Activated naive CD8-positive, alpha-beta T cell (primary cell): ENCODE measurements at regions not wholly inside any gene's neighbourhood (a gene's known extent, or its start where the extent isn't known, plus 50 kb on each side); places are given as distances from the start of the nearest gene placed in this dataset.

Source experiments
- H3K27ac Mint-ChIP-seq: one replicate; pipeline ENCODE4 v1.8.0; 2021; ENCODE audit warnings: mixed read lengths
- H3K27me3 Mint-ChIP-seq: one replicate; pipeline ENCODE4 v1.8.0; 2021; ENCODE audit warnings: mixed read lengths
- H3K36me3 Mint-ChIP-seq: one replicate; pipeline ENCODE4 v1.8.0; 2021; ENCODE audit warnings: mixed read lengths
- H3K4me1 Mint-ChIP-seq: one replicate; pipeline ENCODE4 v1.8.0; 2021; ENCODE audit warnings: low read depth, mixed read lengths
- H3K4me3 Mint-ChIP-seq: one replicate; pipeline ENCODE4 v1.8.0; 2021; ENCODE audit warnings: mild to moderate bottlenecking, mixed read lengths
- H3K9me3 Mint-ChIP-seq: one replicate; pipeline ENCODE4 v1.8.0; 2021; ENCODE audit warnings: low read depth, mixed read lengths

GRCh38 chr15:38885001-38885400 lies 320.4 kb upstream of the RASGRP1 start:
- Mint-ChIP-seq H3K27me3 (no peaks in the 10 kb centered on the region), H3K9me3 (no peaks in the 10 kb centered on the region), H3K4me1 (peaks cover 3% of the 10 kb centered on the region), H3K36me3 (no peaks in the 10 kb centered on the region), H3K27ac (no peak overlapping the region), H3K4me3 (no peak overlapping the region)

GRCh38 chr15:38885471-38885952 lies 320.9 kb upstream of the RASGRP1 start:
- H3K9me3 Mint-ChIP-seq, result no peaks in the 10 kb centered on the region
- no peaks in the 10 kb centered on the region for H3K36me3 Mint-ChIP-seq
- no peak overlapping the region for H3K27ac Mint-ChIP-seq
- H3K4me3 Mint-ChIP-seq, result no peak overlapping the region
- peaks cover 3% of the 10 kb centered on the region for H3K4me1 Mint-ChIP-seq
- H3K27me3 Mint-ChIP-seq, result no peaks in the 10 kb centered on the region

GRCh38 chr15:38886315-38887163 lies 321.9 kb upstream of the RASGRP1 start:
- H3K27me3 Mint-ChIP-seq, result peaks cover 3% of the 10 kb centered on the region
- H3K27ac Mint-ChIP-seq, result no peak overlapping the region
- no peaks in the 10 kb centered on the region for H3K36me3 Mint-ChIP-seq
- H3K4me1 Mint-ChIP-seq, result peaks cover 3% of the 10 kb centered on the region
- no peak overlapping the region for H3K4me3 Mint-ChIP-seq
- no peaks in the 10 kb centered on the region for H3K9me3 Mint-ChIP-seq

- H3K27me3 Mint-ChIP-seq, result peaks cover 12% of the 10 kb centered on the region
- H3K27ac Mint-ChIP-seq, result no peak overlapping the region
Observed at GRCh38 chr15:38888701-38889221, 324.1 kb upstream of the RASGRP1 start.

GRCh38 chr15:38890194-38890593 lies 325.6 kb upstream of the RASGRP1 start:
- H3K27me3 Mint-ChIP-seq, result peaks cover 14% of the 10 kb centered on the region
- no peak overlapping the region for H3K4me3 Mint-ChIP-seq
- H3K4me1 Mint-ChIP-seq, result no peaks in the 10 kb centered on the region
- H3K36me3 Mint-ChIP-seq, result peaks cover 6% of the 10 kb centered on the region
- peaks cover 4% of the 10 kb centered on the region for H3K9me3 Mint-ChIP-seq
- H3K27ac Mint-ChIP-seq, result no peak overlapping the region

More at GRCh38 chr15:38888701-38889221, 324.1 kb upstream of the RASGRP1 start:
- Mint-ChIP-seq H3K4me1 (peaks cover 3% of the 10 kb centered on the region), H3K9me3 (peaks cover 4% of the 10 kb centered on the region), H3K4me3 (no peak overlapping the region), H3K36me3 (peaks cover 6% of the 10 kb centered on the region)

- Mint-ChIP-seq H3K4me3 (no peak overlapping the region), H3K36me3 (peaks cover 6% of the 10 kb centered on the region), H3K27ac (no peak overlapping the region), H3K9me3 (peaks cover 4% of the 10 kb centered on the region), H3K27me3 (peaks cover 15% of the 10 kb centered on the region), H3K4me1 (no peaks in the 10 kb centered on the region)
Observed at GRCh38 chr15:38893925-38894242, 329.3 kb upstream of the RASGRP1 start.

GRCh38 chr15:38894243-38894948 lies 329.8 kb upstream of the RASGRP1 start:
- Mint-ChIP-seq H3K4me1 (no peaks in the 10 kb centered on the region), H3K4me3 (no peak overlapping the region), H3K9me3 (peaks cover 4% of the 10 kb centered on the region), H3K27ac (no peak overlapping the region), H3K36me3 (peaks cover 6% of the 10 kb centered on the region), H3K27me3 (peaks cover 15% of the 10 kb centered on the region)

- no peaks in the 10 kb centered on the region for H3K4me1 Mint-ChIP-seq
- H3K36me3 Mint-ChIP-seq, result peaks cover 6% of the 10 kb centered on the region
- no peak overlapping the region for H3K27ac Mint-ChIP-seq
- peaks cover 17% of the 10 kb centered on the region for H3K27me3 Mint-ChIP-seq
- H3K9me3 Mint-ChIP-seq, result peaks cover 4% of the 10 kb centered on the region
- no peak overlapping the region for H3K4me3 Mint-ChIP-seq
Observed at GRCh38 chr15:38895326-38896255, 331.0 kb upstream of the RASGRP1 start.

GRCh38 chr15:38896647-38897046 lies 332.0 kb upstream of the RASGRP1 start:
- H3K36me3 Mint-ChIP-seq, result peaks cover 6% of the 10 kb centered on the region
- H3K9me3 Mint-ChIP-seq, result peaks cover 4% of the 10 kb centered on the region
- H3K27ac Mint-ChIP-seq, result no peak overlapping the region
- H3K4me3 Mint-ChIP-seq, result no peak overlapping the region
- H3K27me3 Mint-ChIP-seq, result peaks cover 14% of the 10 kb centered on the region
- H3K4me1 Mint-ChIP-seq, result no peaks in the 10 kb centered on the region

- no peaks in the 10 kb centered on the region for H3K9me3 Mint-ChIP-seq
- H3K27ac Mint-ChIP-seq, result no peak overlapping the region
- H3K4me3 Mint-ChIP-seq, result no peak overlapping the region
- no peaks in the 10 kb centered on the region for H3K4me1 Mint-ChIP-seq
- H3K36me3 Mint-ChIP-seq, result no peaks in the 10 kb centered on the region
- H3K27me3 Mint-ChIP-seq, result peaks cover 11% of the 10 kb centered on the region
Observed at GRCh38 chr15:38897551-38897950, 332.9 kb upstream of the RASGRP1 start.

- no peaks in the 10 kb centered on the region for H3K9me3 Mint-ChIP-seq
- no peak overlapping the region for H3K27ac Mint-ChIP-seq
- no peaks in the 10 kb centered on the region for H3K36me3 Mint-ChIP-seq
- H3K4me1 Mint-ChIP-seq, result no peaks in the 10 kb centered on the region
- no peak overlapping the region for H3K4me3 Mint-ChIP-seq
- H3K27me3 Mint-ChIP-seq, result peaks cover 9% of the 10 kb centered on the region
Observed at GRCh38 chr15:38898236-38898635, 333.6 kb upstream of the RASGRP1 start.

- Mint-ChIP-seq H3K4me3 (no peak overlapping the region), H3K36me3 (no peaks in the 10 kb centered on the region), H3K27me3 (peaks cover 8% of the 10 kb centered on the region), H3K9me3 (no peaks in the 10 kb centered on the region), H3K4me1 (no peaks in the 10 kb centered on the region), H3K27ac (no peak overlapping the region)
Observed at GRCh38 chr15:38899300-38899699, 334.7 kb upstream of the RASGRP1 start.

GRCh38 chr15:38904298-38904697 lies 339.7 kb upstream of the RASGRP1 start:
- H3K4me3 Mint-ChIP-seq, result no peak overlapping the region
- no peaks in the 10 kb centered on the region for H3K36me3 Mint-ChIP-seq
- no peaks in the 10 kb centered on the region for H3K4me1 Mint-ChIP-seq
- H3K9me3 Mint-ChIP-seq, result no peaks in the 10 kb centered on the region
- H3K27ac Mint-ChIP-seq, result no peak overlapping the region
- H3K27me3 Mint-ChIP-seq, result peaks cover 14% of the 10 kb centered on the region

GRCh38 chr15:38905632-38906031 lies 341.0 kb upstream of the RASGRP1 start:
- no peaks in the 10 kb centered on the region for H3K36me3 Mint-ChIP-seq
- no peak overlapping the region for H3K4me3 Mint-ChIP-seq
- no peaks in the 10 kb centered on the region for H3K4me1 Mint-ChIP-seq
- H3K27me3 Mint-ChIP-seq, result peaks cover 11% of the 10 kb centered on the region
- H3K27ac Mint-ChIP-seq, result no peak overlapping the region
- H3K9me3 Mint-ChIP-seq, result peaks cover 5% of the 10 kb centered on the region
